T-helper 1 cell treated with Interleukin-12 subunit alpha and Interleukin-12 subunit beta and Interleukin-4 antibody, amounts not matched to agents 30 μg/mL and 1 μg/mL, for 36 hours (primary cell): ENCODE measurements at regions not wholly inside any gene's neighbourhood (a gene's known extent, or its start where the extent isn't known, plus 50 kb on each side); places are given as distances from the start of the nearest gene placed in this dataset.

Source experiments
- H3K27ac Mint-ChIP-seq: one replicate; pipeline ENCODE4 v1.8.0; 2021; ENCODE audit warnings: mild to moderate bottlenecking, mixed read lengths
- H3K27me3 Mint-ChIP-seq: one replicate; pipeline ENCODE4 v1.8.0; 2021; ENCODE audit warnings: low read depth, mixed read lengths
- H3K36me3 Mint-ChIP-seq: one replicate; pipeline ENCODE4 v1.8.0; 2021; ENCODE audit warnings: low read depth, mixed read lengths
- H3K4me1 Mint-ChIP-seq: one replicate; pipeline ENCODE4 v1.8.0; 2021; ENCODE audit warnings: low read depth, mixed read lengths
- H3K4me3 Mint-ChIP-seq: one replicate; pipeline ENCODE4 v1.8.0; 2021; ENCODE audit warnings: mild to moderate bottlenecking, moderate library complexity, mixed read lengths
- H3K9me3 Mint-ChIP-seq: one replicate; pipeline ENCODE4 v1.8.0; 2021; ENCODE audit warnings: mixed read lengths

- Mint-ChIP-seq H3K4me3 (no peak overlapping the region), H3K27me3 (no peaks in the 10 kb centered on the region), H3K9me3 (no peaks in the 10 kb centered on the region), H3K36me3 (no peaks in the 10 kb centered on the region), H3K27ac (no peak overlapping the region), H3K4me1 (no peaks in the 10 kb centered on the region)
Measured at GRCh38 chr15:55005679-55006078, 191.1 kb downstream of the RSL24D1 start.

DNA sequence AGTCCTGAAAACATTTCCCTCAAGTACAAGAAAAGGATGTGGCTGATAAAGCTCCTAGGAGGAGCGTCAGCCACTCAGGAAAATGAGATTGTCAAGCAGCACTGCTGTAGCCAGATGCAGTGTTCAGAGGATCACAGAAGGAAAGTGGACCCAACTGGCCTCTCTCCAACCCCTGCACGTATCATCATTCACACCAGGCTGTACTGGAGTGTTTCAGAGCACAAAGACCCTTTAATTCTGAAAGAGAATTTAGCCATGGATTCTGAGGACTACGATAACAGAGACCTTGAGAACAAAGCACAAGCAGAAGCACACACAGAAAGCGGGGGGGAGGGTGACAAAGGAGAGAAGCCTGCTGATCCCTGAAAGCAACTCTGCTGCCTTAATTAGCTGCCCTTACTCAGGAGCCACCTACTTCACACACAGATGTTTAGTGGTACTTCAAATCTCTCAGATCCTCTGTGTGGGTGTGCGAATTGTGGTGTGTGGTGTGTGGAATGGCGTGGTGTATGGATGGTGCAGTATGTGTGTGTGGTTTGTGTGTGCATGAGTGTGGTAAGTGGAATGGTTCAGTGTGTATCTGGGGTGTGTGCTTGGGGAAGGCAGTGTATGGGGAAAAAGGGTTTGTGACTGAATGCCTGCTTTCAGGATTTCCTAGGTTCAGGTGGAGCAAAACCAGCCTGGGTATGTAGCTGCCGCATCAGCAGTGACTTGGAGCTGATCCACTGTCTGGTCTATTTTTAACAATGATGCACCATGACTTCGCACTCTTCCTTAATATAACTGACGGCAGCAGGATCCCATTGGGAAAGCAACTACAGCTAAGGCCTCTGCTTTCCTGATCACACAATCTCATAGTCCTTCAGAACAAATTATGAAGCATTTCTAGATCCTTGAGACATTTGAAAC is 192.5 kb downstream of the RSL24D1 start:
- Mint-ChIP-seq H3K27ac (no peak overlapping the region), H3K27me3 (no peaks in the 10 kb centered on the region), H3K4me1 (no peaks in the 10 kb centered on the region), H3K4me3 (no peak overlapping the region), H3K9me3 (no peaks in the 10 kb centered on the region), H3K36me3 (no peaks in the 10 kb centered on the region)

DNA sequence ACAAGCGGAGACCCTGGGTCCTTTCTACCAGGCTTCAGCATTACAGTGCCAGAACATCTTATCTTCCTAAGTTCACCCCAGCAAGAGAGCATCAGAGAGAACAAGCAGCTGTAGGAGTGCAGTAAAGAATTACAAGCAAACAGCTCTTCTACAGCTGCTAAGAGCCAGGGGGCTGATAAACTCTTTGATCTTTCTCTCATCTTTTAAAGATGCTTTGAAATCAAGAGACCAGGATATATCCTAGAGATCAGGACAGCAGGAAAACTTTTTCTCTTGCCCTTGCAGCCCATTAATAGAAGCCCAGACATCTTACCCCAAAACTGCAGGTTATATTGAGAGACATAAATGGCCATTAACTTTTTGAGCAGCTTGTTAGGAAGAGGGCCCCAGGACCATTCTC is 198.1 kb downstream of the RSL24D1 start:
- Mint-ChIP-seq H3K36me3 (no peaks in the 10 kb centered on the region), H3K4me1 (no peaks in the 10 kb centered on the region), H3K27me3 (no peaks in the 10 kb centered on the region), H3K27ac (no peak overlapping the region), H3K9me3 (no peaks in the 10 kb centered on the region), H3K4me3 (no peak overlapping the region)

- Mint-ChIP-seq H3K27ac (no peak overlapping the region), H3K4me3 (no peak overlapping the region)
Measured at GRCh38 chr15:54990793-54991192, 205.9 kb downstream of the RSL24D1 start.

GRCh38 chr15:54987881-54988280 is 208.9 kb downstream of the RSL24D1 start:
- H3K4me3 Mint-ChIP-seq = no peak overlapping the region
- no peaks in the 10 kb centered on the region for H3K9me3 Mint-ChIP-seq
- H3K27me3 Mint-ChIP-seq = no peaks in the 10 kb centered on the region
- H3K4me1 Mint-ChIP-seq = no peaks in the 10 kb centered on the region
- no peaks in the 10 kb centered on the region for H3K36me3 Mint-ChIP-seq
- H3K27ac Mint-ChIP-seq = no peak overlapping the region

More at GRCh38 chr15:54990793-54991192, 205.9 kb downstream of the RSL24D1 start:
- no peaks in the 10 kb centered on the region for H3K36me3 Mint-ChIP-seq
- H3K27me3 Mint-ChIP-seq = no peaks in the 10 kb centered on the region
- no peaks in the 10 kb centered on the region for H3K9me3 Mint-ChIP-seq
- H3K4me1 Mint-ChIP-seq = no peaks in the 10 kb centered on the region

GRCh38 chr15:54979964-54980363 is 216.8 kb downstream of the RSL24D1 start:
- no peak overlapping the region for H3K27ac Mint-ChIP-seq
- H3K4me3 Mint-ChIP-seq = no peak overlapping the region
- no peaks in the 10 kb centered on the region for H3K36me3 Mint-ChIP-seq
- H3K4me1 Mint-ChIP-seq = no peaks in the 10 kb centered on the region
- no peaks in the 10 kb centered on the region for H3K9me3 Mint-ChIP-seq
- H3K27me3 Mint-ChIP-seq = no peaks in the 10 kb centered on the region

GRCh38 chr15:54962637-54963036 is 234.1 kb downstream of the RSL24D1 start:
- no peak overlapping the region for H3K4me3 Mint-ChIP-seq
- peaks cover 15% of the 10 kb centered on the region for H3K9me3 Mint-ChIP-seq
- H3K4me1 Mint-ChIP-seq = no peaks in the 10 kb centered on the region
- H3K27me3 Mint-ChIP-seq = no peaks in the 10 kb centered on the region
- H3K36me3 Mint-ChIP-seq = no peaks in the 10 kb centered on the region
- no peak overlapping the region for H3K27ac Mint-ChIP-seq

GRCh38 chr15:54960266-54960665 is 236.5 kb downstream of the RSL24D1 start:
- H3K36me3 Mint-ChIP-seq = no peaks in the 10 kb centered on the region
- H3K27ac Mint-ChIP-seq = no peak overlapping the region
- no peaks in the 10 kb centered on the region for H3K27me3 Mint-ChIP-seq
- H3K4me1 Mint-ChIP-seq = no peaks in the 10 kb centered on the region
- peaks cover 6% of the 10 kb centered on the region for H3K9me3 Mint-ChIP-seq
- no peak overlapping the region for H3K4me3 Mint-ChIP-seq

DNA sequence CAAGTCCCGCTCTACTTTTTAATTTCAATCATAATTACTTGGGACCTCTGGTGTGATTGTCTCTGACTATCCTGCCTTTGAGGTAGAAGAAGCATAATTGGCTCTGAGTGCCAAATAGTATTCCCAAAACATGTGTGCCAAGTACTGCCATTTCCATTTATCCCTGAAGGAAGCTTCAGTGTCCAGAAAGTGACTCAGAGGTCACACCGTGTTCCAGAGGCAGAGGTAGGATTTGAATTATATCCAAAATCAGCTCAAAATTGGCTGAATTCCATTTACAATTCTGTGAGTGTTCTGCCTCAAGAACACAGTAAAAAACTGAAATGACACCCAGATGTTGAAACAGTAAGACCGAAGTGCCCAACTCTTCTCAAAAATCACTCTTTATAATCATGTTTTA is 255.3 kb downstream of the RSL24D1 start:
- Mint-ChIP-seq H3K27me3 (no peaks in the 10 kb centered on the region), H3K9me3 (no peaks in the 10 kb centered on the region), H3K27ac (no peak overlapping the region), H3K4me3 (no peak overlapping the region), H3K4me1 (no peaks in the 10 kb centered on the region), H3K36me3 (no peaks in the 10 kb centered on the region)

DNA sequence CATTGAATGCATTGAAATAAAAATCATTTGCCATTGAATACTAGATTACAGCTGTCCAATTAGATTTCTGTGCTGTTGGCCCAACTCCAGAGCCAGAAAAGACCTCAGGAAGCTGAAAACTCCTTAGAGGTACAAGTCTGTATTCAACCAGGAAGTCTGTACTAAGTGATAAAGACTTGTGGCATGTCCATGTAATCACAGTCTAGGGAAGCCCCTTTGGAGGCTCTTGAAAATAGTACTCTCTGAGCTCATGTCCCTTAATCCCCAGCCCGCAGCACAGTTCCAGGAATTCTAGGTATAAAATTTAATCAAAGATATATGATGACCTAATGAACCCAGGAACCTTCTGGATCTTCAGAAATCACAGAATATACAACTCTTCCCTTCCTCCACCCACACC is 279.4 kb downstream of the RSL24D1 start:
- Mint-ChIP-seq H3K27me3 (no peaks in the 10 kb centered on the region), H3K36me3 (no peaks in the 10 kb centered on the region), H3K27ac (no peak overlapping the region), H3K9me3 (peaks cover 4% of the 10 kb centered on the region), H3K4me1 (no peaks in the 10 kb centered on the region), H3K4me3 (no peak overlapping the region)

GRCh38 chr15:54915380-54915779 is 281.4 kb downstream of the RSL24D1 start:
- H3K4me1 Mint-ChIP-seq = no peaks in the 10 kb centered on the region
- no peaks in the 10 kb centered on the region for H3K27me3 Mint-ChIP-seq

GRCh38 chr15:54884312-54884711 is 312.4 kb downstream of the RSL24D1 start:
- Mint-ChIP-seq H3K9me3 (peaks cover 15% of the 10 kb centered on the region), H3K36me3 (no peaks in the 10 kb centered on the region), H3K27me3 (no peaks in the 10 kb centered on the region), H3K4me3 (no peak overlapping the region), H3K27ac (no peak overlapping the region), H3K4me1 (no peaks in the 10 kb centered on the region)

More at GRCh38 chr15:54915380-54915779, 281.4 kb downstream of the RSL24D1 start:
- Mint-ChIP-seq H3K36me3 (no peaks in the 10 kb centered on the region), H3K9me3 (no peaks in the 10 kb centered on the region), H3K4me3 (no peak overlapping the region), H3K27ac (no peak overlapping the region)

GRCh38 chr15:54859982-54860381 is 336.8 kb downstream of the RSL24D1 start:
- Mint-ChIP-seq H3K27ac (no peak overlapping the region), H3K36me3 (no peaks in the 10 kb centered on the region), H3K4me3 (no peak overlapping the region), H3K27me3 (no peaks in the 10 kb centered on the region), H3K9me3 (peaks cover 27% of the 10 kb centered on the region), H3K4me1 (no peaks in the 10 kb centered on the region)

DNA sequence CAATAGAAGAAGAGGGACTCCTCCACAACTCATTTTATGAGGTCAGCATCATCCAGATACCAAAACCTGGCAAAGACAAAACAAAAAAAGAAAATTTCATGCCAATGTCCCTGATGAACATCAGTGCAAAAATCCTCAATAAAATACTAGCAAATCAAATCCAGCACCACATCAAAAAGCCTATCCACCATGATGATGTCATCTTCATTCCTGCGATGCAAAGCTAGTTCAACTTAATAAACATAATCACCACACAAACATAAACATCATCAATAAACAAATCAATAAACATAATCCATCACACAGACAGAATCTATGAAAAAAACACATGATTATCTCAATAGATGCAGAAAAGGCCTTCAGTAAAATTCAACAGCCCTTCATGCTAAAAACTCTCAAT is 342.1 kb downstream of the RSL24D1 start:
- Mint-ChIP-seq H3K4me1 (no peaks in the 10 kb centered on the region), H3K4me3 (no peak overlapping the region), H3K27me3 (no peaks in the 10 kb centered on the region), H3K36me3 (no peaks in the 10 kb centered on the region), H3K9me3 (peaks cover 24% of the 10 kb centered on the region), H3K27ac (no peak overlapping the region)

- no peaks in the 10 kb centered on the region for H3K4me1 Mint-ChIP-seq
- no peak overlapping the region for H3K27ac Mint-ChIP-seq
- no peaks in the 10 kb centered on the region for H3K27me3 Mint-ChIP-seq
- no peaks in the 10 kb centered on the region for H3K36me3 Mint-ChIP-seq
- H3K4me3 Mint-ChIP-seq = no peak overlapping the region
- H3K9me3 Mint-ChIP-seq = peaks cover 5% of the 10 kb centered on the region
Measured at GRCh38 chr15:54850101-54850500, 346.6 kb downstream of the RSL24D1 start.
